ACHN (cell line): ENCODE measurements at regions not wholly inside any gene's neighbourhood (a gene's known extent, or its start where the extent isn't known, plus 50 kb on each side); places are given as distances from the start of the nearest gene placed in this dataset.
A peak's percentile ranks its signal among the peaks of the same experiment; 100 is the strongest.

Experiments
- DNase-seq: peaks from one replicate; pipeline ENCODE4 v3.0.0-alpha.2; 2015
- in situ Hi-C: cut with HindIII; loops from 2 replicates; pipeline ENCODE4 v1.10.0; 2017; ENCODE audit warnings: low sequenced_read_pairs, low pct_ligation_motif_present, low pct_unique_long_range_greater_than_20kb

DNA sequence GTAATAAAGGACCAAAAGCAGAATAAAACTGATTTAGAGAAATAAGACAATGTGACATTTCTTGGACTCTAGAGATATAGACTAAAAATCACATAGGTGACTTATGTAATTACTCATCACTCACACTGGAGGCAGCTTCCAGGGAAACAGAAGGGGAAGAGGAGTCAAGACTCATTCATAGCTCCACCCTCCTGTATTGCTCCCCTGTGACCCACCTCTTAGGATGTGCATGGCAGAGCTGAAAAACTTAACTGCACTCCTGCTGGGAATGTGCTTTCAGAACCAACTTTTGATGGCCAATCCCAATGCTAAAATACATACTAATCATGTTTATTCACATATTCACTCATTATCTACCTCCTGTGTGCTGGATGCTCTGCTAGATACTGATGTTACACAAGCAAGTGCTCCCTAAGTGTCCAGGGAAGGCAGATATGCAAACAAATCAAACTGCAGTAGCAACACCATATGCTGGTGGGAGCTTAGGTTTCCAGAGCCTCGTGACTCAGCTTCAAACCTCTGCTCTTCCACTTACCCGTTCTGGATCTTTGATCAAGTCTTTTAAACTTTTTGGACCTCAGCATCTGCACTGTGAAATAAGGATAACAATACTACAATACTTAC is 316.1 kb downstream of the GALC start:
- in situ Hi-C loops = no loop called here
- DNase-seq = no peak

DNA sequence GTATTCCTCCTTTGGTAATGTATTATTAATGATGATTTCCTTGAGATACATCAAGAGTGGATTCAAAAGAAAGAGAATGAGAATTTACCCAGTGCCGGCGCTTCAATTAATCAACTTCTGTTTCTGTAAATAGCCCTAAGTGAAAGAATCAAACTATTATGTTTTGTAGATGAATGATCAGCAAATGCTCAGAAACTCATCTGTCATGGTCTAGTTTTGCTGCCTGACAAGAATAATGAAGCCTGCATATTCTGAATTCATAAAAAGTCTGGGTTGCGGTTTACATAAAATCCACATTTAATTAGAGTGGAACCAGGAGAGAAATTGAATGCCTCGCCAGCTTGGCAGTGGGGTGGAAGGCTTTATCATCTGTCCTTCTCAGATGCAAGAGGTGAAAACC is 325.3 kb downstream of the GALC start:
- in situ Hi-C loops = no loop called here
- DNase-seq = no peak

DNA sequence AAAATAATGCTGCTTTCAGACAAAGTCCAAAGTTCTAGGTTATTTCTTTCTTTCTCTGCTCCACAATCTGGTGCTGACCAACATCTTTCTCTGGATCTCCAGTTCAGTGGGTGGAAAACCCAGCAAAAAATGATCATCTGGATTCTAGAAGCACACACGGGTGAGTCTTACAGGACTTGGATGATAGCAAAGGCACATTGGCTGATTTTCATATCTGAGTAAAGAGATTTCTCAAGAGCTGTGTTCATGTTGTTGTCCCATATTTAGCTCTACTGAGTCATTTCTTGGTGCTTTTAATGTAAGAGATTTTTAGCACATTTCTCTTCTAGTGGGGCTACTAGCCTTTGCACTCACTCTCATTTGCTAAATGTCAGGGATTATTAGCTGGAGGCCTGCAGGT is 336.7 kb downstream of the GALC start:
- in situ Hi-C loops = no loop called here

DNA sequence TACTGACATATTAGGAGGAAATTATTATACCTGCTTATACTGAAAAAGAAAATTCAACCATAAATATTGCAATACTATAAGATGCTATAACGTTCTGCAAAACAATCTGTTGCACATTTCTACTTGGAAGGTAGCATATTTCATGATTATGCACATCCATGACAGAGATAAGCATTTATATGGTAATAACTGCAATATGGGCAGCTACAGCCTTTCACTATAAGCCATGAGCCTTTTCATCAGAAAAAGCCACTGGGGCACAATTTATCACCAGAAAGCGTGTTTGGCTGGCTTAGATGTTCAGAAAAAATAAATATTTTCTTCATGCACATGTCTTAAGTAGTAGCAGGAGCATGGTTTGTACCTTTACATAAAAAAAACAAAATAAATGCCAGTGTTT is 340.7 kb downstream of the GALC start:
- in situ Hi-C loops = no loop called here
- DNase-seq = no peak

More for the DNA sequence above, 336.7 kb downstream of the GALC start:
- no peak for DNase-seq

DNA sequence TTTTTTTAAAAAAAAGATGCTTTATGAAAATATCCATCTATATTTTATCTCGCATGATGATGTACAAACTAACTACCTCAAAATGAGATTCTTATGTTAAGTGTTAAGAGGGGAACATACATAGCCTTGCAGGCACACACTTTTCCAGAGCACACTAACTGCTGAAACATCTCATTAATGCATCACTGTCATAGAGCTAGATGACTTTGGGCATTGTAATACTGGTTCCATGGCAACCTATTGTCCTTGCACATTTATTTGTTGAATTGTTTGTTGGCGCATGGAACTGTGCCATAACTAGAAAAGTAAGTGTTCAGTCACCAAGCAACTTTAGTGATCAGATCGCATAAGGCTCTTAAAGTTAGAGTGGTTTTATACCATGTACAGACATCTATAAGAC is 348.3 kb downstream of the GALC start:
- no peak for DNase-seq
- in situ Hi-C loops = no loop called here

DNA sequence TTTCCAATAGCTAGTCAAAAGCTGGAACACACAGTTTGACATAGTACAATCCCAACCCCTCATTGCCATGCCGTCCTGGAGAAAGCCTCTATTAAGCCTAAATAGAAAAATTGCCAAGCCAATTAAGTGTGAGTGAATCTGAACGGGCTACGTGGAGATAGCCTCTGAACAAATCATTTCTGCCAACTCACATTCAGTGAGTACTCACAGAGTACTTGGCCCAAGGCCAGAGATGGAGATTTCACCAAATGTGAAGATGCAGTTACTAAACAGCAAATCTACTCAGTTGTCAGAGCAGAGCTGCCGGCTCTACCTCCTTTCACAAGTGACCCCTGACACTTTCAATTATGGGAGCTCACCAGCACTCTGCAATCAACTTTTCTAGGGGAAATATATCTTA is 350.0 kb downstream of the GALC start:
- no peak for DNase-seq

DNA sequence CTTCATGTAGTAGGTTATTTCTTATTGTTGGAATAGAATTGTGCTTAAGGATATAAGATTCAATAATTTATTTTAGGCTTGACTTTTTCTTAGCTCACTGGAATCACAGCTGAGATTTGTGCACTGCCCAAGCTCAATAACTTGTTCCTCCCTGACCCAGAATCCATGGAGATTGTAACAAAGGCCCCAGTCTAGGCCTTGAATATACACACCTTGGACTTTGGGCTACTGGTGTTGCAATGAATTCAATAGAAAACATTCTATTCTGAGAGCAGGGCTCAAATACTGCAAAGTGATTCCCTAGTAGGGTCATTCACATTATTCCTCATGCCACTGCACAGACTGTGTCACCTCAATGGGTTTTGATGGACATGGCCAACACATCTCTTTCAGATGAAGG is 352.4 kb downstream of the GALC start:
- in situ Hi-C loops = no loop called here
- no peak for DNase-seq

More for the DNA sequence above, 350.0 kb downstream of the GALC start:
- in situ Hi-C loops = no loop called here

DNA sequence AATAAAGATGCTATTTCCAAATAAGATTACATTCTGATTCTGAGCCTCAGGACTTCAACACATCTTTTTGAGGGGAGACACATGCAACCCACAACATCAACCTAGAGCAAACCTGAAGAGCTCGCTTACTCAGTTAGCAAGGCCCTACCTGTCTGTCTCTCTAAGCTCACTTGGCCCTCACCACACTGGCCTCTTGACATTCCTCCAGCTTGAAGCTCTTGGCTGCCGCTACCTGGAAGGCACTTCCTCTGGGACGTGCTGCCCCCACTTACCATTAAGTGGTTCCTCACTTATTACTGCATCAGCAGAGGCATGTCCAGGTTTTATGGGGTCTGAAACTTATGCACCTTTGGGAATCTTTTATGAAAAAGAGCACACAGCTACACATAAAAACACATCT is 354.8 kb downstream of the GALC start:
- no peak for DNase-seq
- in situ Hi-C loops = no loop called here

DNA sequence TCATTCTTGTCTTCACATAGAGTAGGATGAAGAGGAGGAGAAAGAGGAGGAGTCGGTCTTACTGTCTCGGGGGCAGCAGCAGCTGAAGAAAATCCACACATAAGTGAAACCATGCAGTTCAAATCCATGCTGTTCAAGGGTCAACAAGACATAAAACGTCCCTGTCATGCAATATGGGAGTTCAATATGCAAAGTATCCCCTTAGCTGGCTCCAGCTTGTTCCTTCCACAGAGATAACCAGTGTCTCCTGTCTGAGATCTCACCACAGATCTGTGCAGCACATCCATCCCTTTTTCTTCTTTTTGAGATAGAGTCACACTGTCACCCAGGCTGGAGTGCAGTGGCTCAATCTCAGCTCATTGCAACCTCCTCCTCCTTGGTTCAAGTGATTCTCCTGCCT is 357.5 kb downstream of the GALC start:
- DNase-seq = no peak
- in situ Hi-C loops = no loop called here

DNA sequence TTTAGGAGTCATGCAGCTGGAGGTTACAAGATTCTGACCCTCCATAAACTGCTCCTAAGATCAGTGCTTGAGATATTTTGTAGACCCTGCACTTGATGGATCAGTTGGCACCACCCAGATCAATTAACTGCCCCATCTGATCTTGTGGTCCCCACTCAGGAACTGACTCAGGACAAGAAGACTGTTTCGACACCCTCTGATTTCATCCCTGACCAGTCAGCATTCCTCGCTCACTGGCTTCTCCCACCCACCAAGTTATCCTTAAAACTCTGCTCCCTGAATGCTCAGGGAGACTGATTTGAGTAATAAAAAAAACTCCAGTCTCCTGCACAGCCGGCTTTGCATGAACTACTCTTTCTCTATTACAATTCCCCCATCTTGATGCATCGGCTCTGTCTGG is 360.2 kb downstream of the GALC start:
- DNase-seq = no peak
- in situ Hi-C loops = no loop called here

DNA sequence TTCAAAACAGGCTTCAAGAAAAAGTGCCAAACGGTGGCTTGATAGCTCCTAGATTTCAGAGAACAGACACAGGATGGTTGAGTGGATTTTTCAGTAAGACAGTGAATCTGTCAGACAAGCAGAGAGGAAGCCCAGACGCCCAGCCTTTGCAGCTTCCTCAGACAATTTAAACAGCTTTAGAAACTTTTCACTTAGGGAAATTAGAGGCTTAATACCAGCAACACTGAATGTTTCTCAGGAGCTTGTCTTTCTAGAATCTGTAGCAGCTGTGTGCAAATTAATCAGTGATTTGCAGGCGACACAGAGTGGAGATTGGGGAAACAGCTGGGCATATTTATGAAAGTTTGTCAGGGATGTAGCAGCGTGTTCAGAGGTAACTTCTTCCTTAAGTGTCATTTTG is 362.1 kb downstream of the GALC start:
- DNase-seq = no peak

DNA sequence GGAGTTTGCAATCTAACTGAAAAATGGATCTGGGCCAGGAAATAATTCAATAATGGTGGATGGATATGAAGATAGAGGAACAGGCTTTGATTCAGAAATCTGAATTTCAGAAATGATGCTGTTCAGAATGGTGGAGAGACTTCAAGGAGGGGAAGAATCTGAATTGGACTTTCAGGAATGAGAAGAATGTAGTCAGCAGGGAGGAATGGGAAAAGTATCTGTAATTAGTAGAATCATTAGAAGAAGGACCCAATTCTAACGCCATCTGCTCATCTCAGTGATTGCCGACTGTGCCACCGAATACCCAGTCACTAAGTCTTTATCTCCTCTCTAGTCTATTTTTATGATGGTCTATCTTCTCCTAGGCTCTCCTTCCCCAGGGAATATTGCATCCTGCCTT is 363.2 kb downstream of the GALC start:
- in situ Hi-C loops = no loop called here
- no peak for DNase-seq

More for the DNA sequence above, 362.1 kb downstream of the GALC start:
- in situ Hi-C loops = no loop called here

DNA sequence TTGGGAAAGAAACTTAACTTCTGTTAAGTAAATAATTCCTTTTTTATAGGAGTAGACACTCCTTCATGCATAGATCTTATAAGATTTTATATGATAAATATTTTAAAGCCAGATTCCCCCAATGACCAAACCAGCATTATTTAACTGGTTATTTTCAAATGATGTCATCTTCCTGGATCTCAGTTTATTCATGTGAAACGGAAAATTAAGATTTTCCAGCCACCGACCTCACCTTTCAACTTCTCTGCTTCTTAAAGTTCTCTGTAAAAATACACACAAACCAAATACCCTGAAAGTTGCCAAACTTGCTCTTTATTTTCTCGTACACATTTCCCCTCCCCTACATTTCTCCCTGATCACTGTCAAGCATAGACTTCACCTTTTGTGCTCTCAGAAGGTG is 364.2 kb downstream of the GALC start:
- in situ Hi-C loops = no loop called here
- DNase-seq = no peak

DNA sequence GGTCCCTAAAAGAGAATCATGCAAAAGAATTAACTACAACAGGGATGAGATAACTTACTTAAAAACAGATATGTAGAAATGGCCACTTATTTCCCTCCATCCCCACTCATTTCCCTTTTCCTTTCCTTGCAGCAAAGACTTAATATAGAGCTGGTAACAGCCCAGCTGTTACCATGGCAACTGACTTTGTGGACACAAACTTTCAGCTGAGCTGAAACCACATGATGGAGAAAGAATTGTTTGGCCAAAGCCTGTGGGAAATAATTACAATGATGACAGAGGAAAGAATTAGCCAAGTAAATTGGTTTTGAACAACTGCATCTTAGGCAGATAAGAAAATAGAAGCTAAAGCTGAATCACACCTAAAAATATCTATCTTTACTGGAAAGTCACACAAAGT is 364.9 kb downstream of the GALC start:
- DNase-seq = no peak
- in situ Hi-C loops = no loop called here

DNA sequence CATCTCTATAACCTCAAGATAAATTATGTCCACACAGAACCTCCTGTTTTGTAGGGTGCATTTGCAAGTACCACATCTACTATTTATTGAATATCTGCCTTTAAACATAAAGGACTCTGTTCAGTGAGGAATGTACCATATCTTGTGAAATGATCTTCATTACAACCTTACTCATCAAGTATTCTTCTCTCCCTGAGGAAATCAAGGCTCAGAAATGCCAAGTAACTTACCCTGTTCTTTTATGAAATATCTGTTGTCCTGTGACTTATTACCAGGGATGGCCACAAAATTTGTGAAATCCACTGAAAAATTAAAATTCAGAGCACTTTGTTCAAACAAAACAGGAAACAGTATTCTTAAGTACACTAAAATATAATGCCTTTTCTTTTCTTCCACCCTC is 366.7 kb downstream of the GALC start:
- in situ Hi-C loops = no loop called here
- DNase-seq = no peak

DNA sequence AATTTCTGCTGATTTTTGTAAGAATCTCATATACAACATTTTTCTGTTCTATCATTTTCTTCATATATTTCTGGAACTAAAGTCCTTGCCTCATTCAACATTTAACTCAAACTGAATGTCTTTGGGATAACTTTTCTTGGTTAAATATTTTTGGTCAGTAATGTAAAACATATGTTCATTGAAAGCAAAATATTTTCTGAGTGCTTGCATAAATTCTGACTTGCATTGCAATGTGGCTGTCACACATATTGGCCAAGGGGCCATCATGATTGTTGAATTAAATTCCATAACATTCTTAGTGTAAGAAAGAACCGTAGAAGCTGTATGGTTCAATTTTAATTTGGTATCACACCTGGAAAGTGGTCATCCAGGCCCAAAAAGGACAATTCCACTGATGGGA is 369.4 kb downstream of the GALC start:
- in situ Hi-C loops = no loop called here
- no peak for DNase-seq

DNA sequence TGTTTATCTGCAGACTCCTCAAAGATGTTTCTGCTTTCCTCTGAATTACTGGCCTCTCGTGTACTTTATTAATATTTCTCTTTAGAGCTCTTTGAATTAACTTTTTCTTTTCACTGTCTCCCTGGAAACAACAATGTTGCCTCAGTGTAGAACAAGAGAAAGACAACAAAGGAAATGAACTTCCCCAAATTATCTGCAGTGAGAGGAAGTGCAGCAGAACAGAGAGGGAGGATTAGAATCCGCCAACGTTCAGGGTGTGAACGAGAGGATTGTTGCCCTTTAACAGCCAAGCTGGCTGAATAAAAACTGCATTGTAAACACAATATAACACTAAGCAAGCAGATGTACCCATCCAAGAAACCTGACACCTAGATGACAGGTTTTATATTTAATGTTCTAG is 375.9 kb downstream of the GALC start:
- no peak for DNase-seq
- in situ Hi-C loops = no loop called here

DNA sequence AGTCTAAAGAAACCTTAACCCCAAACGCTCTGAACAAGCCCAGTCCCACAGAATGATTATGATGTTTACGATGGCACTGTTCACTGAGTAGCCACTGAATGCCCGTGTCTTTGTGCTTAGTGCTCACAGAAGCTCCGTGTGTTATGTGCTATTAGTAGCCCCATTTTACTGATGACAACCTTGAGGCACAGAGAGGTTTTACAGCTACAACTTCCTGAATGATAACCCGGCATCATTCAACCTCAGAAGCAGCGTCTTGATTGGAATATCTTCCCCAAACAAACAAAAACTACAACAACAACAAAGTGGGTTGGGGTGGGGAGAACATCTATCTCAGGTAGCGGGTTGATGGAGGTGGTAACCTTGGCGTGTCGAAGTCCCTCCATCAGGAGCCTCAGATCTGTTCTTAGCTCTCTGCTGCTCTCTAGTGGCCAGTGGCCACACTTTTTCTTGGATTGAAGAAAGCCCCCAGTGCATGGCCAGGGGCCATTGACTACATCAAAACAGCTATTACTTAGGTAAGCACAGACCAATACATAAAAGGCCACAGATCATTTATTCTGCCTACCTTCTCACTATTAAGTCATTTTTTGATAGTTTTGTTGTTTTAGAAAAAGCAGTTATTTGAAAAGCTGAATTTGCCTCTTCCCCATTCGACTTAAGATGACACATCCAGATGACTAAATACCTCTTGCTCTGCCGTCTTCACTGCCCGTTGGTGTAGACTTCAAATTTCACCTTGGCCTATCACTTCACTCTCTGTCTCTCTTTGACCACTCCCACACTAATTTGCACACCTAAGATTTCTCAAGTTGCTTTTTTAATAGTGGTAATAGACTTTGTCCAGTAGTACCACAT is 376.9 kb downstream of the GALC start:
- in situ Hi-C loops = no loop called here
- peak; percentile 58 for DNase-seq

DNA sequence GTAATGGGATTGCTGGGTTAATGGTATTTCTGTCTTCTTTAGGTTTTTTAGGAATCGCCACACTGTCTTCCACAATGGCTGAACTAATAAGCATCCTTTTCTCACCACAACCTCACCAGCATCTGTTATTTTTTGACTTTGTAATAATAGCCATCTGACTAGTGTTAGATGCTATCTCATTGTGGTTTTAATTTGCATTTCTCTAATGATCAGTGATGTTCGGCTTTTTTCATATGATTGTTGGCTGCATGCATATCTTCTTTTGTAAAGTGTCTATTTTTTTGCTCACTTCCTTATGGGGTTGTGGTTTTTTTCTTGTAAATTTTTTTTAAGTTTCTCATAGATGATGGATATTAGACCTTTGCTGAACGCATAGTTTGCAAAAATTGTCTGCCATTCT is 377.9 kb downstream of the GALC start:
- DNase-seq = no peak
- in situ Hi-C loops = no loop called here

DNA sequence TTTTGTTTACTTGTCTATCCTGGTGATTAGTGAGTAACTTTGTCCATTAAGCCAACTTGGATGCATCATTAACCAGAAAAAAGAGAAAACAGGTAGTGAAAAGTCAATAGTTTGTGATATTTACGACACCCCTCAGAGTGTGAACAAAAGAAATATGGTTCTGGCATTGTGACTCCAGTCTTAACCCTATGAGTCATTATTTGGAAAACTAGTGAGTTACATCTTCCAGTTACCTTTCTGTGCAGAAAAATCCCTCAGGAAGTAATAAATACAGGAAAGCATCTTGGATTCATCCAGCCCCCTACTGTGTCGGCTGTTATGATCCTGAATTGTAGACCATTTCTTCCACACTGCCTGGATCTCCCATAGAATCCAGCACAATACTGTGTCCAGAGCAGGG is 379.1 kb downstream of the GALC start:
- no peak for DNase-seq
- in situ Hi-C loops = no loop called here
